Mononuclear cell (primary cell): ENCODE measurements at regions not wholly inside any gene's neighbourhood (a gene's known extent, or its start where the extent isn't known, plus 50 kb on each side); places are given as distances from the start of the nearest gene placed in this dataset.

ENCODE experiments used
- H3K27me3 ChIP-seq: 2 replicates; pipeline ENCODE4 v1.6.0; 2011; ENCODE audit warnings: low read length, control low read depth; ENCODE audit not compliant: insufficient read depth
- H3K4me1 ChIP-seq: 2 replicates; pipeline ENCODE4 v1.5.1; 2011; ENCODE audit warnings: mild to moderate bottlenecking, low read length, control low read depth; ENCODE audit not compliant: insufficient read depth
- H3K4me3 ChIP-seq: 2 replicates; pipeline ENCODE4 v1.5.1; 2011; ENCODE audit warnings: mild to moderate bottlenecking, low read length, moderate library complexity
- H3K9me3 ChIP-seq: 2 replicates; pipeline ENCODE4 v1.5.1; 2011; ENCODE audit warnings: low read depth, mild to moderate bottlenecking, control low read depth, low read length

DNA sequence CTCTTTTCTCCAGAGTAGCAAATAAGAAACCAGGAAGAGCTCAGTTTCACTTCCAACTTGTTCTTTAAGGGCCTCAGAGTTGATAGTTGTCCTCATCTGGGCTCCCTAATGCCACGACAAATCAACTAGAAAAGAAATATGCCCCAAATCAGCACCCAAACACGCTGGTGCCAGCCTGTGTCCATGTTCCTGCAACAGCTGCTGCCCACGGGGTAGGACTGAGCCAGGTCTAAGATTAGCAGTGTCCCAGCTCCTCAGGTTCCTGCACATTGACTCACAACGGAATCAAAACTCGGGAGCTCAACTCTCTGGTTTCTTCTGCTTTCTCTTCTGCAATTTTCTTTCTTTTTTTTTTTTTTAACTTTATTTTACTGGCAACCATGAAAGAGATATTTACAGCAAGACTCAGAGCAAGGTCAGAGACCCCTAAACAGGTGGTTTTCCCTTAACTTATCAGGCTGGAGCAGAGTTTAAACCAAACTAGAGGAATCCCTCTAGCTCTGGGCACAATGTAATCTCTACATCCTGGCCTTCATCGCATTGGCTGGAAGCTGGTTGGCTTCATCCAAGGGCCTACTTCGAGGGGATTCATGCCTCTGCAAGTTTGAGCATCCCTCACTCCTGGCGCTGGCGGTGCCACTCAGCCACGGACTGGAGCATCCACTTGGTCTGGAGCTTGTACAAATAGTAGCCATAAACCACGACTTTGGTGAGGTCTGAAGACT lies 126.1 kb downstream of the PFKFB3 start:
- Histone ChIP-seq H3K9me3 (no peaks in the 10 kb centered on the region), H3K4me1 (peaks cover 25% of the 10 kb centered on the region), H3K4me3 (no peak overlapping the region)

DNA sequence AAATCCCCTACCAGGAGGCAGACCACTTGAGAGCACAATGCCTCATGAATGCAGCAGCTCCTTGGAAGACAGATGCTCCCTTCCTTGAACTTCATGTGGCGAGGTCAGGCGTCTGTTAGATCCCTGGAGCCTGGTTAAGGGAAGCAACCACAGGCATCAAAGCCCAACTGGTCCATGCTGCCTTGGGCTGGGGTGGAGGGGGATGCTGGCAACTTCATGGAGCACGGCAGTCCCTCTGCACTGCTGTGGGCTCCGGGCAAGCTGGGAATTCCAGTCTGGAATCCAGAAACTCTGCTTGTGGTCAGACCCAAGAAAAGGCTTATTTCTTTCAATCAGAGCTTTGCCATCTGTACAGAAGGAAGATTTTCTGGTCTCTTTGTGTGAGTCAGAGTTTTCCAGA lies 130.4 kb downstream of the PFKFB3 start:
- Histone ChIP-seq H3K27me3 (no peaks in the 10 kb centered on the region), H3K4me1 (peaks cover 19% of the 10 kb centered on the region), H3K4me3 (no peak overlapping the region), H3K9me3 (no peaks in the 10 kb centered on the region)

More for the DNA sequence above, 126.1 kb downstream of the PFKFB3 start:
- no peaks in the 10 kb centered on the region for H3K27me3 ChIP-seq

DNA sequence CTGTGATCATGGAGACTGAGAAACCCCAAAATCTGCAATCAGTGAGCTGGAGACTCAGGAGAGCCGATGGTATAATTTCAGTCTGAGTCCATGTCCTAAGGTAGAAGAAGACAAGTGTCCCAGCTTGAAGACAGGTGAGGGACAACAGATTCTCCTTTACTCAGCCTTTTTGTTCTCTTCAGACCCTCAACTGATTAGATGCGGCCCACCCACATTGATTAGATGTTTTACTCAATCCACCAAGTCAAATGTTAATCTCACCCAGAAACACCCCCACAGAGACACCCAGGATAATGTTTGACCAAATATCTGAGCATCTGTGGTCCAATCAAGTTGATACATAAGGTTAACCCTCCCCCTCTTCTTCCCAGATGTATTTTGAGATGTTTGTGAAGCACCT lies 131.2 kb downstream of the PFKFB3 start:
- H3K4me1 ChIP-seq, result peaks cover 10% of the 10 kb centered on the region
- H3K4me3 ChIP-seq, result no peak overlapping the region
- no peaks in the 10 kb centered on the region for H3K27me3 ChIP-seq
- no peaks in the 10 kb centered on the region for H3K9me3 ChIP-seq

GRCh38 chr10:6336016-6336415 lies 133.3 kb downstream of the PFKFB3 start:
- Histone ChIP-seq H3K9me3 (no peaks in the 10 kb centered on the region), H3K4me3 (no peak overlapping the region), H3K4me1 (no peaks in the 10 kb centered on the region), H3K27me3 (no peaks in the 10 kb centered on the region)

- Histone ChIP-seq H3K4me1 (no peaks in the 10 kb centered on the region), H3K27me3 (no peaks in the 10 kb centered on the region), H3K4me3 (no peak overlapping the region), H3K9me3 (no peaks in the 10 kb centered on the region)
Measured at GRCh38 chr10:6337382-6337781, 134.7 kb downstream of the PFKFB3 start.

DNA sequence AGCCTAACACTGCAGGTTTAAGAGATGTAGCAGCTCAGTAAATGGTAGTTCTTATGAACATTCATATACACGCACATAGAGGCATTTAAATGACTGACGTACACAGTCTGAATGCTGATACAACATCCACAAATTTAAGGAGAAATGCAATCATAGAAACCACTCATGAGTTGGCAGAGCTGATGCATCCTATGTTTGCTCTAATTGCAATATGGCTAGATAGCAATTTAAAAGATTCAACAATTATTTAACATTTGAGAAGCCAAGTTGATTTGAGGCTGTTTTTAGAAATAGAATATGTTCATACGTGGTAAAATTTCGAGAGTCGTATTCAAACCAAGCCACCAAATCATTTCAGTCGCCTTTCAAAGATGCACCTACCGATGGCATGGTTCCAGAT lies 135.6 kb downstream of the PFKFB3 start:
- no peaks in the 10 kb centered on the region for H3K4me1 ChIP-seq
- H3K4me3 ChIP-seq, result no peak overlapping the region
- no peaks in the 10 kb centered on the region for H3K27me3 ChIP-seq
- H3K9me3 ChIP-seq, result no peaks in the 10 kb centered on the region

GRCh38 chr10:6339891-6340290 lies 137.2 kb downstream of the PFKFB3 start:
- H3K4me1 ChIP-seq, result no peaks in the 10 kb centered on the region
- no peak overlapping the region for H3K4me3 ChIP-seq
- H3K9me3 ChIP-seq, result no peaks in the 10 kb centered on the region
- no peaks in the 10 kb centered on the region for H3K27me3 ChIP-seq

DNA sequence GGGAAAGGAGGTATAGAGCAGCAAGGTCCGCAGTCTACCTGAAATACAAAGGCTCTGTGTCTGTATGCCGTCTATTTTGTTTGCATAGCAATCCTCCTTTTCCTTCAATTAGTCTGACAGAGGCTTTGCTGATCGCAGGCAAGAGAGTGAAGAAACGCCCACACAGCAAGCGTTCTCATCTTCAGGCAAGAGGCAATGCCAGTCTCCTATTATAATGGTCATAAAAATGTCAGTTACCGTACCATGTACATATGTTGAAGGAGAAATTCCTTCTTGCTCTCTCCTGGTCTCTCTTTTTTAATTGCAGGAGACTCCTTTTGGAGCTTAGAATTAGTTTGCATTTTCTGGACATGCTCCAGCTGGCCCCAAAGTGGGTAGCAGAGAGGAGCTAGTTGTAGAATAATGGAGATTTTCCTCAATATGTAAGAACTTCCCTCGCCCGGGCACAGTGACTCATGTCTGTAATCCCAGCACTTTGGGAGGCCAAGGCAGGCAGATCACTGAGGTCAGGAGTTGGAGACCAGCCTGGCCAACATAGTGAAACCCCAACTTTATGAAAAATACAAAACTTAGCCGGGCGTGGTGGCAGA lies 139.5 kb downstream of the PFKFB3 start:
- H3K4me1 ChIP-seq, result peaks cover 8% of the 10 kb centered on the region
- H3K9me3 ChIP-seq, result no peaks in the 10 kb centered on the region
- H3K4me3 ChIP-seq, result no peak overlapping the region
- no peaks in the 10 kb centered on the region for H3K27me3 ChIP-seq

DNA sequence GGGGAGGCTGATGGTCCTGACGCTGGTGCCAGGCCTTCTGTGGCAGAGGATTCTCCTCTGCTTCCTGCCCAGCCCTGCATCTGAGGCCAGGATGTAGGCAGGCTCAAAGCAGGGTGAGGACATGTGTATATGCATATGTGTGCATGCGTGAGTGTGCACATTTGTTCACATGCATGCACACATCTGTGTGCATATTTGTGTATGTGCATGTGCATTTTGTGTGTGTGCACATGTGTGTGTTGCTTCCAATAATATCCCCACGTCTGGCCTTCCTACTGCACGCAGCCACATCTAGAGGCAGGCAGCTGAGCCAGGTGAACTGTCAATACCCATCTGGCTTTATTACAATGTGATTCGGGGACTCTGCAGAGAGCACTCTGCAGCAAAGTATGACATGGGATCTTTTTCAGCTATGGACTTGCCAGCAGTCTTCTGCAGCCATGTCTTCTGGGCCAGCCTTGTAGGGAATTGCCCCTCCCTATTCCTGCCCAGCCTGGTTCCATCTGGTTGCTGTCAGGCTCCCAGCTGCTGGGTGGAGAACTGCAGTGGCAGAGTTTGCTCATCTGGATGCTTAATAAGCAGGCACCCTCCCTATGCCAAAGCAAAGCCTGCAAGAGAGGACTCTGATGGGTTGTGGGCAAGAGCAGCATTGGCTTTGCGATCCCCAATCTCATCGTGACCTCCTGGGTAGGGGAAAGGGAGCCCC lies 140.7 kb downstream of the PFKFB3 start:
- no peak overlapping the region for H3K4me3 ChIP-seq
- no peaks in the 10 kb centered on the region for H3K9me3 ChIP-seq
- no peaks in the 10 kb centered on the region for H3K27me3 ChIP-seq
- peaks cover 20% of the 10 kb centered on the region for H3K4me1 ChIP-seq

- Histone ChIP-seq H3K27me3 (no peaks in the 10 kb centered on the region), H3K4me1 (peaks cover 34% of the 10 kb centered on the region), H3K9me3 (no peaks in the 10 kb centered on the region), H3K4me3 (no peak overlapping the region)
Measured at GRCh38 chr10:6345404-6345803, 142.7 kb downstream of the PFKFB3 start.

DNA sequence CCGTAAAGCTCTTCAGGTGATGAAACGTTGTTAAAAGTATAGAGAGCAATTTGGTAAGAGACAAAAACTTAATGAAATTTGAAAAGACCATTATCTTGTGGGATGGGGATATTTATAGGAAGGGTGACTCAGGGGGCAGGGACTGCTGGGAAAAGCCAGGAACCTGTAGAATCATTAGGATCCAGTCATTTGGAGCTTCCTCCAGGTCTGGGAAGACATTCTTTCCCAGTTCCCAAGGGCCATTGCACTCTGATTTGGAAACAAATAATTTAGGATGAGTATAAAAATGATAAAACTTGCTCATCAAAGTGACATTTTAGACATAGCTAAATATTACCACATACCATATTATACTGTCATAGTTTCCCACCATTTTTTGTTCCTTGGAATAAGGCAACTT lies 143.9 kb downstream of the PFKFB3 start:
- H3K4me3 ChIP-seq, result no peak overlapping the region
- H3K9me3 ChIP-seq, result no peaks in the 10 kb centered on the region
- peaks cover 39% of the 10 kb centered on the region for H3K4me1 ChIP-seq
- H3K27me3 ChIP-seq, result no peaks in the 10 kb centered on the region

DNA sequence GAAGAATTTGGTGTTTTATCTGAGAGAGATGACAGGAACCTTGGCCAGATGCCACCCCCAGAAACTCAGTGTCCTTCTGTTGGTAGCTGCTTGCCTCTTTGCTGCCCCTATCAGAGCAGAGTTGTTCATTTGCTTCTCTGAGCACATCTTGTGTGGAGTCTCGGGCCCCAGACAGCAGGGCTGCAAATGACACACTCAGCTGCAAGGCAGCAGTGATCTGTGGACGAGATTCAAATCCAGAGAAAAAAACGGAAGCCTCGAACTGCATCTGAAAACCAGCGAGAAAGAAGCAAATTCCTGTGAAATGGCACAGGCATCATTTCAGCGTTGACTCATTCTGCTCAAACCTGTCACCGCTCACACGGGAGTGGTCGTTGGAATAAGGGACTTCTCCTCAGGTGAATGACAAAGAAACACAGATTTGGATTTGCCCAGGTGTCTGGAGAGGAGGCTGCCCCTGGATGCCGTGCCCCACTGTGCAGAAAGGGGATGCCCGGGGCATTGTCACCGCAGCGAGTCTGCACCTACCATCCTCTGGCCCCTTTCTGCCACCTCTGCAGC lies 144.7 kb downstream of the PFKFB3 start:
- Histone ChIP-seq H3K27me3 (no peaks in the 10 kb centered on the region), H3K4me1 (peaks cover 40% of the 10 kb centered on the region), H3K4me3 (peak overlapping the region; percentile 3), H3K9me3 (no peaks in the 10 kb centered on the region)

DNA sequence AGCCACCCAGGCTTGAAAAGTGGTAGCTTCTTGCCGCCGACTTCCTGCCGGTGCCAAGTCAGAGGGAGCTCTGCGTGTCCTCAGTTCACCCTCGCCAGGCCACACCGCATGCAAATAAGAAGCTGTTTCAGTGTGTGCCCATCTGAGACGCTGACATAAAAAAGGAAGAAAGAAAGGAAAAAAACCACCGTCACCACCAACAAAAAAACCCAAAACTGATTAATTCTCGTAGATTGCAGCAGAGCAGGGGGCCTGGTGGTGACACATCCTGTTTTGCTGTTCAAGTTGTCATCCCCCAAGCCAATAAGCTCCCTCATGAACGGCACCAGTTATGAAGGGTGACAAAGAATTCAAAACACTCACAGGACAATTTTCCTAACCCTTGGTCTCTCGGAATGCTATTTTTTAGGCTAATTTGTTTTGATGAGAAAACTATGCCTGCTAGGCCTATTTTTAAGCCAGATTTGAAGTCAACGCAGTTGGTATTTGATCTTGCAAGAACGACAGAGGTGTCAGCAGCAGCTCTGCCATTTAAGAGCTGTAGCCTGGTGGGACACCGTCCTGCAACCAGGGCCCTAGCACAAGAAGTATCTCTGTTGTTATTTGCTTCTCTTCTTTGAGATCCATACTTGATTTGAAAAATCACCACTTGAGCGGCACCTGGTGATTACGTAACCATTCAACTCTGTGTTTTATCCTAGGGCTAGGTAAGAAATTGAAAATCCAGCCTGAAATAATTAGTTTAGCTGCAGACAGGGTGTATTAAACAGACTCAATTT lies 145.6 kb downstream of the PFKFB3 start:
- Histone ChIP-seq H3K4me3 (no peak overlapping the region), H3K27me3 (no peaks in the 10 kb centered on the region), H3K9me3 (no peaks in the 10 kb centered on the region), H3K4me1 (peaks cover 40% of the 10 kb centered on the region)

DNA sequence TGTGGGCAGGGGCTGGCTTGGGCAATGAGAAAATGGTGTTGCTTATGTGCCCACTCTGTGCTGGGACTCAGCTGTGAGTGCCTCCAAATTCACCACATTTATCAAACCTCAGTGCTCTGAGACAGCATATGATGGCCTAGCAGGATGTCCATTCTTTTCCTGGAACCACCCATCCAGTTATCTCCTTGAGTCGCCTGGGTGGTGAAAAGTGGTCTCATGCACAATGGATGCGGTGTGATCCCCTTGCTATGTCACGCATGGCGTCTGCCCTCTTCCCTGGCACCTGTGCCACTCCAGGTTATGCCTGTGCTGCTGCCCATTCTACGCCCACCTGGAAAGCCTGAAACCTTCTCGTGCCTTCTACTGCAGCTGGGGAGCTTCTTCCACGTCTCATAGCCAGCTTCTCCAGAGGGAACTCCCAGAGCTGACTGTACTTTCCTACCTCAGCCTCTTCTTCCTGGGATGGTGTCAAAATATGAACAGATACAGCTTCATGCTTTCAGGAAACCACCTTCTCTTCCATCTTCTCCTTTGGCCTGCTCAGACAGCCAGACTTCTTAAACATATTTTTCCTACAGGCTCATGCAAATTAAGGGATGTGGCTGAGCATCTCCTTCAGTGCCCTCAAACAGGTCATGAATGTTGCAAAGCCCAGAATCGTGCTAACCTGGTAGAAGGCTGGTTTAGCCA lies 147.3 kb downstream of the PFKFB3 start:
- H3K27me3 ChIP-seq, result no peaks in the 10 kb centered on the region
- peaks cover 40% of the 10 kb centered on the region for H3K4me1 ChIP-seq
- no peaks in the 10 kb centered on the region for H3K9me3 ChIP-seq
- no peak overlapping the region for H3K4me3 ChIP-seq
